HEK293T (cell line): ENCODE measurements at regions not wholly inside any gene's neighbourhood (a gene's known extent, or its start where the extent isn't known, plus 50 kb on each side); places are given as distances from the start of the nearest gene placed in this dataset.

ENCODE experiments used
- ARNT ChIP-seq: fragments of 450-650 bp; IDR thresholded peaks from 2 replicates; pipeline ENCODE4 v1.6.1; 2017; ENCODE audit warnings: mild to moderate bottlenecking
- BHLHE40 ChIP-seq: fragments of 450-650 bp; IDR thresholded peaks from 2 replicates; pipeline ENCODE4 v1.6.1; 2016; ENCODE audit warnings: mild to moderate bottlenecking, moderate library complexity, borderline replicate concordance
- CTBP1 ChIP-seq: fragments of 450-650 bp; IDR thresholded peaks from 2 replicates; pipeline ENCODE4 v1.6.1; 2016; ENCODE audit warnings: borderline replicate concordance
- ELF4 ChIP-seq: fragments of 450-650 bp; IDR thresholded peaks from 2 replicates; pipeline ENCODE4 v1.6.1; 2017; ENCODE audit warnings: antibody characterized with exemption
- FOXK2 ChIP-seq: fragments of 450-650 bp; IDR thresholded peaks from 2 replicates; pipeline ENCODE4 v1.6.1; 2016; ENCODE audit warnings: mild to moderate bottlenecking
- L3MBTL2 ChIP-seq: fragments of 450-650 bp; conservative IDR thresholded peaks from 2 replicates; pipeline ENCODE4 v1.6.1; 2016; ENCODE audit warnings: mild to moderate bottlenecking
- LEF1 ChIP-seq: fragments of 450-650 bp; IDR thresholded peaks from 2 replicates; pipeline ENCODE4 v1.6.1; 2017; ENCODE audit warnings: mild to moderate bottlenecking, borderline replicate concordance
- NFRKB ChIP-seq: fragments of 450-650 bp; IDR thresholded peaks from 2 replicates; pipeline ENCODE4 v1.6.1; 2016; ENCODE audit warnings: mild to moderate bottlenecking, moderate library complexity
- SP1 ChIP-seq: fragments of 450-650 bp; IDR thresholded peaks from 2 replicates; pipeline ENCODE4 v1.6.1; 2017
- SUZ12 ChIP-seq: fragments of 450-650 bp; IDR thresholded peaks from 2 replicates; pipeline ENCODE4 v1.6.1; 2016; ENCODE audit warnings: mild to moderate bottlenecking
- TARDBP ChIP-seq: fragments of 450-650 bp; IDR thresholded peaks from 2 replicates; pipeline ENCODE4 v1.6.1; 2016
- ZNF384 ChIP-seq: fragments of 450-650 bp; IDR thresholded peaks from 2 replicates; pipeline ENCODE4 v1.6.1; 2016

GRCh38 chr7:14073543-14073942, 84.1 kb upstream of the ETV1 start:
- TF ChIP-seq SUZ12, result no peak
- TF ChIP-seq NFRKB, result no peak
- TF ChIP-seq SP1, result no peak
- TF ChIP-seq CTBP1, result no peak
- no peak for TF ChIP-seq BHLHE40
- no peak for TF ChIP-seq FOXK2
- no peak for TF ChIP-seq LEF1
- no peak for TF ChIP-seq ARNT
- TF ChIP-seq ELF4, result no peak
- TF ChIP-seq ZNF384, result no peak
- TF ChIP-seq TARDBP, result no peak
- TF ChIP-seq L3MBTL2, result no peak
